MCF 10A (cell line): ENCODE measurements at regions not wholly inside any gene's neighbourhood (a gene's known extent, or its start where the extent isn't known, plus 50 kb on each side); places are given as distances from the start of the nearest gene placed in this dataset.

ENCODE experiments used
- BruUV-seq: library from RNA; stranded (reverse); fragments of 400-500 nt; replicated peaks from 2 replicates; lab custom pipeline; 2021; lab: Mats Ljungman, UMichigan
- CTCF ChIA-PET: fragments of 300-600 bp; sonication (Branson Sonifier 250); formaldehyde crosslinking; extraction: SDS; loops from one replicate; lab custom pipeline; 2021; ENCODE audit warnings: antibody characterized with exemption, inconsistent platforms; lab: Yijun Ruan, JAX
- POLR2A ChIA-PET: fragments of 300-600, 350-650 bp; sonication (Branson Sonifier 250); formaldehyde crosslinking; extraction: SDS; loops from one replicate; lab custom pipeline; 2020; ENCODE audit warnings: antibody characterized with exemption, inconsistent platforms; lab: Yijun Ruan, JAX
- DNase-seq: peaks from one replicate; pipeline ENCODE4 v3.0.0-alpha.2; 2018; ENCODE audit not compliant: unreplicated experiment
- H3K27ac Mint-ChIP-seq: one replicate; pipeline ENCODE4 v1.8.0; 2022; ENCODE audit warnings: mild to moderate bottlenecking, low read depth, mixed read lengths; ENCODE audit not compliant: unreplicated experiment
- H3K27me3 Mint-ChIP-seq: one replicate; pipeline ENCODE4 v1.8.0; 2022; ENCODE audit warnings: mixed read lengths; ENCODE audit not compliant: insufficient read depth, unreplicated experiment
- H3K36me3 Mint-ChIP-seq: one replicate; pipeline ENCODE4 v1.8.0; 2022; ENCODE audit warnings: mild to moderate bottlenecking, moderate library complexity, mixed read lengths; ENCODE audit not compliant: insufficient read depth, unreplicated experiment
- H3K4me1 Mint-ChIP-seq: one replicate; pipeline ENCODE4 v1.8.0; 2022; ENCODE audit warnings: mixed read lengths; ENCODE audit not compliant: insufficient read depth, unreplicated experiment
- H3K4me3 Mint-ChIP-seq: one replicate; pipeline ENCODE4 v1.8.0; 2022; ENCODE audit warnings: mild to moderate bottlenecking, moderate library complexity, mixed read lengths; ENCODE audit not compliant: unreplicated experiment
- H3K9me3 Mint-ChIP-seq: one replicate; pipeline ENCODE4 v1.8.0; 2022; ENCODE audit warnings: mixed read lengths; ENCODE audit not compliant: unreplicated experiment
- CTCF ChIP-seq: fragments of 200-600 bp; IDR thresholded peaks from one replicate; pipeline ENCODE4 v1.8.0; 2022; ENCODE audit warnings: antibody characterized with exemption, mild to moderate bottlenecking; ENCODE audit not compliant: unreplicated experiment
- intact Hi-C: fragments of 100-400 bp; cut with micrococcal nuclease; formaldehyde crosslinking; loops from 2 replicates; pipeline ENCODE4 v1.14.1; 2022

GRCh38 chrX:39304746-39305145 is 503.5 kb downstream of the MID1IP1 start:
- no TSS peak for BruUV-seq
- no peak for DNase-seq
- peaks cover 34% of the 10 kb centered on the region for H3K27me3 Mint-ChIP-seq
- ChIA-PET CTCF (no interaction called here), POLR2A (interaction anchor here (0.7 kb wide), 1 partner anchor 1250 kb away, joined by 3 read pairs; no protein-coding TSS in a partner anchor)
- no peak overlapping the region for H3K27ac Mint-ChIP-seq
- peaks cover under 1% of the 10 kb centered on the region for H3K4me1 Mint-ChIP-seq
- H3K4me3 Mint-ChIP-seq, result no peak overlapping the region
- TF ChIP-seq CTCF, result no peak
- H3K36me3 Mint-ChIP-seq, result no peaks in the 10 kb centered on the region
- intact Hi-C loops, result no loop called here
- H3K9me3 Mint-ChIP-seq, result no peaks in the 10 kb centered on the region

GRCh38 chrX:39307488-39307887 is 506.2 kb downstream of the MID1IP1 start:
- ChIA-PET CTCF (interaction anchor here (0.7 kb wide), 1 partner anchor 9 kb away, joined by 3 read pairs; no protein-coding TSS in a partner anchor), POLR2A (no interaction called here)
- Mint-ChIP-seq H3K4me3 (no peak overlapping the region), H3K27me3 (peaks cover 51% of the 10 kb centered on the region), H3K9me3 (no peaks in the 10 kb centered on the region), H3K4me1 (peaks cover 5% of the 10 kb centered on the region), H3K36me3 (no peaks in the 10 kb centered on the region), H3K27ac (no peak overlapping the region)
- BruUV-seq, result no TSS peak
- no peak for TF ChIP-seq CTCF
- intact Hi-C loops, result no loop called here
- DNase-seq, result no peak

GRCh38 chrX:39308126-39308525 is 506.9 kb downstream of the MID1IP1 start:
- intact Hi-C loops, result no loop called here
- H3K9me3 Mint-ChIP-seq, result no peaks in the 10 kb centered on the region
- POLR2A ChIA-PET, result no interaction called here
- H3K27ac Mint-ChIP-seq, result no peak overlapping the region
- H3K36me3 Mint-ChIP-seq, result no peaks in the 10 kb centered on the region
- no peak for TF ChIP-seq CTCF
- peaks cover 5% of the 10 kb centered on the region for H3K4me1 Mint-ChIP-seq
- DNase-seq, result no peak
- no peak overlapping the region for H3K4me3 Mint-ChIP-seq
- BruUV-seq, result no TSS peak
- CTCF ChIA-PET, result interaction anchor here (0.7 kb wide), 1 partner anchor 10 kb away, joined by 3 read pairs; no protein-coding TSS in a partner anchor
- H3K27me3 Mint-ChIP-seq, result peaks cover 57% of the 10 kb centered on the region

- peaks cover 5% of the 10 kb centered on the region for H3K4me1 Mint-ChIP-seq
- peak; percentile 25 for DNase-seq
- H3K27ac Mint-ChIP-seq, result no peak overlapping the region
- intact Hi-C loops, result no loop called here
- no peaks in the 10 kb centered on the region for H3K9me3 Mint-ChIP-seq
- BruUV-seq, result no TSS peak
- peaks cover 67% of the 10 kb centered on the region for H3K27me3 Mint-ChIP-seq
- no peaks in the 10 kb centered on the region for H3K36me3 Mint-ChIP-seq
- POLR2A ChIA-PET, result no interaction called here
- CTCF ChIA-PET, result interaction anchor here (0.7 kb wide), 1 partner anchor 146 kb away, joined by 3 read pairs; no protein-coding TSS in a partner anchor
- TF ChIP-seq CTCF, result no peak
- no peak overlapping the region for H3K4me3 Mint-ChIP-seq
These were observed 507.9 kb downstream of the MID1IP1 start for GRCh38 chrX:39309018-39309635.
